ENCODE measurements at regions not wholly inside any gene's neighbourhood (a gene's known extent, or its start where the extent isn't known, plus 50 kb on each side); places are given as distances from the start of the nearest gene placed in this dataset.

- ChIA-PET CTCF (interaction anchor here (0.6 kb wide), 1 partner anchor 191 kb away, joined by 4 read pairs; no protein-coding TSS in a partner anchor), POLR2A (ENCODE audit: unreplicated experiment) (no interaction called here)
- no peak overlapping the region for H3K9ac ChIP-seq (ENCODE audit: low read length)
- no peak overlapping the region for H3K4me3 ChIP-seq (ENCODE audit: low read length)
- DNase-seq (no peak), ATAC-seq (no peak)
- H3K4me1 ChIP-seq (ENCODE audit: insufficient read depth, low read length): no peaks in the 10 kb centered on the region
- no peaks in the 10 kb centered on the region for H3K9me2 ChIP-seq (replicated peaks; ENCODE audit: low read length)
- H3F3A ChIP-seq (ENCODE audit: low read length, unreplicated experiment): no peaks in the 10 kb centered on the region
- H3K27me3 ChIP-seq (ENCODE audit: low read length): peaks cover 30% of the 10 kb centered on the region
- H3K27ac ChIP-seq (ENCODE audit: low read length): no peak overlapping the region
- no peak overlapping the region for H2AFZ ChIP-seq (ENCODE audit: low read length)
- BruUV-seq (replicated peaks): no TSS peak
- no peaks in the 10 kb centered on the region for H3K36me3 ChIP-seq (ENCODE audit: low read depth, low read length)
- no peaks in the 10 kb centered on the region for H4K20me1 ChIP-seq (ENCODE audit: low read length)
- no peaks in the 10 kb centered on the region for H3K9me3 ChIP-seq (ENCODE audit: low read length)
- TF ChIP-seq CTCF (conservative IDR thresholded peaks at IDR 0.05; ENCODE audit: low read depth, low read length): no peak
- no peak for TF ChIP-seq EZH2phosphoT487 (IDR thresholded peaks at IDR 0.05; ENCODE audit: borderline replicate concordance, low read length)
- TF ChIP-seq EZH2 (IDR thresholded peaks at IDR 0.05; ENCODE audit: low read length, unreplicated experiment): no peak
- H3K79me2 ChIP-seq (ENCODE audit: low read length): no peaks in the 10 kb centered on the region
- no peak overlapping the region for H3K4me2 ChIP-seq (ENCODE audit: low read length)
- intact Hi-C loops (cut with micrococcal nuclease): no loop called here
Observed at GRCh38 chr4:24369507-24370029, 214.8 kb downstream of the DHX15 start.

GRCh38 chr4:24368801-24369200, 215.6 kb downstream of the DHX15 start:
- Histone ChIP-seq H2AFZ (ENCODE audit: low read length) (no peak overlapping the region), H3F3A (ENCODE audit: low read length, unreplicated experiment) (no peaks in the 10 kb centered on the region), H3K36me3 (ENCODE audit: low read depth, low read length) (no peaks in the 10 kb centered on the region), H3K4me1 (ENCODE audit: insufficient read depth, low read length) (no peaks in the 10 kb centered on the region), H3K9me3 (ENCODE audit: low read length) (no peaks in the 10 kb centered on the region), H4K20me1 (ENCODE audit: low read length) (no peaks in the 10 kb centered on the region), H3K79me2 (ENCODE audit: low read length) (no peaks in the 10 kb centered on the region), H3K27ac (ENCODE audit: low read length) (no peak overlapping the region), H3K4me3 (ENCODE audit: low read length) (no peak overlapping the region), H3K4me2 (ENCODE audit: low read length) (no peak overlapping the region), H3K27me3 (ENCODE audit: low read length) (peaks cover 32% of the 10 kb centered on the region), H3K9me2 (replicated peaks; ENCODE audit: low read length) (no peaks in the 10 kb centered on the region), H3K9ac (ENCODE audit: low read length) (no peak overlapping the region)
- no TSS peak for BruUV-seq (replicated peaks)
- no peak for DNase-seq
- intact Hi-C loops (cut with micrococcal nuclease): no loop called here
- POLR2A ChIA-PET (ENCODE audit: unreplicated experiment): no interaction called here
- TF ChIP-seq CTCF (conservative IDR thresholded peaks at IDR 0.05; ENCODE audit: low read depth, low read length) (no peak), EZH2 (IDR thresholded peaks at IDR 0.05; ENCODE audit: low read length, unreplicated experiment) (no peak), EZH2phosphoT487 (IDR thresholded peaks at IDR 0.05; ENCODE audit: borderline replicate concordance, low read length) (no peak)
- no peak for ATAC-seq
- CTCF ChIA-PET: no interaction called here

DNA sequence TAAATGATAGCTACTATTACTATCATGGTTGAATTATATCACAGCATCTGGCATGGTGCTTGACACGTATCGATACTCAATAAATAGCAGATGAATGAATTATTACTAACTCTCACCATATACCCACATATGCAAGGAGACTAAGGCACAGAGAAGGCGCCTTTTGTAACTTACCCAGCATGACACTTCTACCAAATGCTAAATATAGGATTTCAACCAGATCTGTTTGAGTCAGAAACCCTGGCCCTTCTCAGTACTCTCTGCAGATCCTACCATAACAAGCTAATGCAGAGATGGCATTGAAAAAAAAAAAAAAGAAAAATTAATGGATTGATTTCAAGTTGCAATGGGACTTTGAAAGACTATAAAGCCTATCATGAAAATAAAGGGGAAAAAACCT, 219.5 kb downstream of the DHX15 start:
- Histone ChIP-seq H3K4me2 (ENCODE audit: low read length) (no peak overlapping the region), H4K20me1 (ENCODE audit: low read length) (no peaks in the 10 kb centered on the region), H3K9ac (ENCODE audit: low read length) (no peak overlapping the region), H3K27me3 (ENCODE audit: low read length) (peaks cover 30% of the 10 kb centered on the region), H3K9me2 (replicated peaks; ENCODE audit: low read length) (no peaks in the 10 kb centered on the region), H3K4me1 (ENCODE audit: insufficient read depth, low read length) (no peaks in the 10 kb centered on the region), H3F3A (ENCODE audit: low read length, unreplicated experiment) (no peaks in the 10 kb centered on the region), H3K79me2 (ENCODE audit: low read length) (no peaks in the 10 kb centered on the region), H3K9me3 (ENCODE audit: low read length) (no peaks in the 10 kb centered on the region), H3K4me3 (ENCODE audit: low read length) (no peak overlapping the region), H2AFZ (ENCODE audit: low read length) (no peak overlapping the region), H3K27ac (ENCODE audit: low read length) (no peak overlapping the region), H3K36me3 (ENCODE audit: low read depth, low read length) (no peaks in the 10 kb centered on the region)
- ATAC-seq (no peak), DNase-seq (no peak)
- ChIA-PET POLR2A (ENCODE audit: unreplicated experiment) (no interaction called here), CTCF (no interaction called here)
- no peak for TF ChIP-seq CTCF (conservative IDR thresholded peaks at IDR 0.05; ENCODE audit: low read depth, low read length)
- TF ChIP-seq EZH2phosphoT487 (IDR thresholded peaks at IDR 0.05; ENCODE audit: borderline replicate concordance, low read length): no peak
- no peak for TF ChIP-seq EZH2 (IDR thresholded peaks at IDR 0.05; ENCODE audit: low read length, unreplicated experiment)
- no TSS peak for BruUV-seq (replicated peaks)
- intact Hi-C loops (cut with micrococcal nuclease): no loop called here
